PC-9 (cell line): ENCODE measurements at regions not wholly inside any gene's neighbourhood (a gene's known extent, or its start where the extent isn't known, plus 50 kb on each side); places are given as distances from the start of the nearest gene placed in this dataset.
A peak's percentile ranks its signal among the peaks of the same experiment; 100 is the strongest.

ENCODE experiments used
- BruUV-seq: library from RNA; stranded (reverse); fragments of 400-500 nt; replicated peaks from 2 replicates; lab custom pipeline; 2021; lab: Mats Ljungman, UMichigan
- CTCF ChIA-PET: fragments of 300-600 bp; sonication (Branson Sonifier 250); formaldehyde crosslinking; loops from one replicate; lab custom pipeline; 2022; ENCODE audit warnings: antibody characterized with exemption; lab: Charles Lee
- POLR2A ChIA-PET: fragments of 300-600 bp; sonication (Branson Sonifier 250); formaldehyde crosslinking; loops from one replicate; lab custom pipeline; 2022; ENCODE audit warnings: antibody characterized with exemption; ENCODE audit not compliant: unreplicated experiment; lab: Charles Lee
- DNase-seq, 2 experiments: peaks; one replicate each; pipeline versions ENCODE4 v3.0.0 to v3.0.0-alpha.2; 2015 to 2022; ENCODE audit warnings: mixed read lengths in 1 of 2
- H2AFZ ChIP-seq: fragments of 200-600 bp; sonication (generic); 2 replicates; pipeline ENCODE4 v1.8.1; 2017; ENCODE audit warnings: antibody characterized with exemption
- H3F3A ChIP-seq: fragments of 200-600 bp; sonication (generic); 2 replicates; pipeline ENCODE4 v1.8.1; 2017; ENCODE audit warnings: antibody characterized with exemption, mild to moderate bottlenecking, low read depth; ENCODE audit not compliant: insufficient read depth
- H3K27ac ChIP-seq: fragments of 200-600 bp; sonication (generic); 2 replicates; pipeline ENCODE4 v1.6.1; 2016; ENCODE audit warnings: mixed run types
- H3K27me3 ChIP-seq: fragments of 200-600 bp; sonication (generic); 2 replicates; pipeline ENCODE4 v1.6.1; 2016; ENCODE audit warnings: low read depth, mixed run types; ENCODE audit not compliant: insufficient read depth
- H3K36me3 ChIP-seq: fragments of 200-600 bp; sonication (generic); 2 replicates; pipeline ENCODE4 v1.6.1; 2016; ENCODE audit warnings: low read depth, mixed run types
- H3K4me1 ChIP-seq: fragments of 200-600 bp; sonication (generic); replicated peaks from 2 replicates; pipeline ENCODE4 v1.6.1; 2016; ENCODE audit warnings: mixed run types; ENCODE audit not compliant: insufficient read depth
- H3K4me2 ChIP-seq: fragments of 200-600 bp; sonication (generic); 2 replicates; pipeline ENCODE4 v1.6.1; 2017; ENCODE audit warnings: mixed run types
- H3K4me3 ChIP-seq: fragments of 200-600 bp; sonication (generic); 2 replicates; pipeline ENCODE4 v1.6.1; 2016; ENCODE audit warnings: mixed run types
- H3K79me2 ChIP-seq: fragments of 200-600 bp; sonication (generic); 2 replicates; pipeline ENCODE4 v1.6.1; 2017; ENCODE audit warnings: low read depth, mixed run types
- H3K9me2 ChIP-seq: fragments of 200-600 bp; sonication (generic); 2 replicates; pipeline ENCODE4 v1.8.1; 2017; ENCODE audit warnings: mild to moderate bottlenecking; ENCODE audit not compliant: insufficient read depth
- H3K9me3 ChIP-seq: fragments of 200-600 bp; sonication (generic); 2 replicates; pipeline ENCODE4 v1.8.1; 2016; ENCODE audit warnings: low read depth; ENCODE audit not compliant: insufficient read depth
- H4K20me1 ChIP-seq: fragments of 200-600 bp; sonication (generic); 2 replicates; pipeline ENCODE4 v1.8.1; 2017; ENCODE audit not compliant: insufficient read depth
- CTCF ChIP-seq: fragments of 200-600 bp; sonication (generic); conservative IDR thresholded peaks from 2 replicates; pipeline ENCODE4 v1.6.1; 2017; ENCODE audit warnings: mixed run types, antibody characterized with exemption, mild to moderate bottlenecking, moderate library complexity
- EZH2 ChIP-seq: fragments of 200-600 bp; sonication (generic); IDR thresholded peaks from 2 replicates; pipeline ENCODE4 v1.8.0; 2017; ENCODE audit warnings: antibody characterized with exemption, low read depth
- intact Hi-C: fragments of 100-400 bp; cut with micrococcal nuclease; formaldehyde crosslinking; loops from one replicate; pipeline ENCODE4 v1.10.0; 2022; ENCODE audit not compliant: unreplicated experiment

DNA sequence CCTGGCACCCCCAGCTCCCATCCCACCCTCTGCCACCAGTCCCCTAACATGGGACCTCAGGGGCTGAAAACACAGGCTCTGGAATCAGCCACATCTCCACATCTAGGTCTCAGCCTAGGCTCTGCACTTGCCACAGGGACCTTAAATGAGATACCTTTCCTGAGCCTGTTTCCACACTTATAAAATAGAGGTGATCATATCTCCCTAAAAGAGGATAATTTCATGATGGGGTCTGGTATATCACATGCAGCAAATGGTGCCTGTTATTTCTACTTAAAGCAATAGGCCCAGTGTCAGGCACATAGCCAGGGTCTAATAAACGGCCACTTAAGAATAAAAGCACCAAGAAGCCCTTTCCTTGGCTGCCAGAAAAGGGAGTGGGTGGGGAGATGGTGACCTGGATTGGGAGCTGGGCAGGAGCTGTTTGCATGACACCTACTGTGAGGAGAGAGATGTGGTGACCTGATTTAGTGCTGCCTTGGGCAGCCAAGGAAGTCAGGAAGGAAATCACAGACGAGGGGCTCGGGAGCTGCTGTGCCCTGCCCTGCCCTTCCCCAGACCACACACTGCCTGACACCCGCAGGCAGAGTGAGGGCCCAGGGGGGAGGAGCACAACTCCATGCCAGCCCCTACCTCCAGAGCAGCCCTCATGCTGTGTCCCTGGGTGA, 71.2 kb downstream of the IRF2BPL start:
- TF ChIP-seq EZH2 (no peak), CTCF (no peak)
- CTCF ChIA-PET = interaction anchor here (0.6 to 1.1 kb wide), 4 partner anchors 40 to 139 kb away, joined by 4 to 9 read pairs (median 5); no protein-coding TSS in a partner anchor
- Histone ChIP-seq H3K4me3 (no peak overlapping the region), H3K27ac (peak overlapping the region; percentile 90), H3F3A (peaks cover 87% of the 10 kb centered on the region), H3K79me2 (0 out of 2 replicates have a peak, but pooled peaks cover 9% of the 10 kb centered on the region), H3K36me3 (no peaks in the 10 kb centered on the region), H4K20me1 (no peaks in the 10 kb centered on the region), H3K9me2 (no peaks in the 10 kb centered on the region), H3K4me2 (peak overlapping the region; percentile 77), H2AFZ (no peak overlapping the region), H3K9me3 (no peaks in the 10 kb centered on the region), H3K4me1 (peaks cover 95% of the 10 kb centered on the region), H3K27me3 (no peaks in the 10 kb centered on the region)
- peak; percentile 44 to 50 for DNase-seq
- intact Hi-C loops = no loop called here
- BruUV-seq = no TSS peak
- POLR2A ChIA-PET = interaction anchor here (0.6 kb wide), 3 partner anchors 23 to 1498 kb away, joined by 3 to 16 read pairs (median 5); no protein-coding TSS in a partner anchor

GRCh38 chr14:76956316-76957090, 72.0 kb downstream of the IRF2BPL start:
- Histone ChIP-seq H3K79me2 (0 out of 2 replicates have a peak, but pooled peaks cover 9% of the 10 kb centered on the region), H3K9me2 (no peaks in the 10 kb centered on the region), H2AFZ (peak overlapping the region; percentile 39), H3F3A (peaks cover 82% of the 10 kb centered on the region), H3K27me3 (no peaks in the 10 kb centered on the region), H3K27ac (peak overlapping the region; percentile 90), H3K4me2 (peak overlapping the region; percentile 77), H3K36me3 (no peaks in the 10 kb centered on the region), H3K9me3 (no peaks in the 10 kb centered on the region), H3K4me3 (peak overlapping the region; percentile 48; the same call in 1 of the 2 replicates), H3K4me1 (peaks cover 98% of the 10 kb centered on the region), H4K20me1 (no peaks in the 10 kb centered on the region)
- CTCF ChIA-PET = interaction anchor here (0.6 to 1.2 kb wide), 5 partner anchors 37 to 86 kb away, joined by 3 to 11 read pairs (median 5); no protein-coding TSS in a partner anchor
- BruUV-seq = no TSS peak
- no peak for TF ChIP-seq EZH2
- TF ChIP-seq CTCF = no peak; the same call in 1 of the 2 replicates
- peak; percentile 92 to 99 for DNase-seq
- POLR2A ChIA-PET = interaction anchor here (0.7 to 0.9 kb wide), 2 partner anchors 110 to 848 kb away, joined by 5 to 11 read pairs; no protein-coding TSS in a partner anchor
- intact Hi-C loops = no loop called here
